WTC11 (cell line): ENCODE measurements at regions not wholly inside any gene's neighbourhood (a gene's known extent, or its start where the extent isn't known, plus 50 kb on each side); places are given as distances from the start of the nearest gene placed in this dataset.
A peak's percentile ranks its signal among the peaks of the same experiment; 100 is the strongest.

Experiments
- ATAC-seq: fragments of 200-7000 bp; cut with Tn5 transposase; 2 replicates; pipeline ENCODE4 v1.10.0; 2021; ENCODE audit warnings: mild to moderate bottlenecking, moderate library complexity
- CTCF ChIA-PET: fragments of 300-600 bp; sonication (Branson Sonifier 250); formaldehyde crosslinking; loops from one replicate; lab custom pipeline; 2021; ENCODE audit warnings: antibody characterized with exemption; lab: Charles Lee
- POLR2A ChIA-PET: fragments of 350-600 bp; sonication (Branson Sonifier 250); formaldehyde crosslinking; loops from one replicate; lab custom pipeline; 2021; ENCODE audit warnings: antibody characterized with exemption; lab: Charles Lee
- DNase-seq: peaks from one replicate; pipeline ENCODE4 v3.0.0; 2021; ENCODE audit warnings: low spot score
- H3K27ac Mint-ChIP-seq: 2 replicates; pipeline ENCODE4 v1.8.0; 2021; ENCODE audit warnings: mixed read lengths
- H3K27me3 Mint-ChIP-seq: 2 replicates; pipeline ENCODE4 v1.8.0; 2021; ENCODE audit warnings: low read depth, mild to moderate bottlenecking, moderate library complexity, mixed read lengths
- H3K36me3 Mint-ChIP-seq: 2 replicates; pipeline ENCODE4 v1.8.0; 2021; ENCODE audit warnings: mixed read lengths
- H3K4me1 Mint-ChIP-seq: 2 replicates; pipeline ENCODE4 v1.8.0; 2022; ENCODE audit warnings: mixed read lengths
- H3K4me3 Mint-ChIP-seq: 2 replicates; pipeline ENCODE4 v1.8.0; 2021; ENCODE audit warnings: mild to moderate bottlenecking, moderate library complexity, mixed read lengths
- H3K9me3 Mint-ChIP-seq: 2 replicates; pipeline ENCODE4 v1.8.0; 2021; ENCODE audit warnings: mixed read lengths
- CREM ChIP-seq: sonication (generic); formaldehyde crosslinking; IDR thresholded peaks from 2 replicates; pipeline ENCODE4 v1.8.1; 2022; ENCODE audit warnings: mild to moderate bottlenecking, missing genetic modification reagents, moderate library complexity
- GABPB1 ChIP-seq: sonication (generic); formaldehyde crosslinking; IDR thresholded peaks from 2 replicates; pipeline ENCODE4 v1.8.1; 2023; ENCODE audit warnings: mild to moderate bottlenecking, missing genetic modification reagents
- KAT7 ChIP-seq: sonication (generic); formaldehyde crosslinking; IDR thresholded peaks from 2 replicates; pipeline ENCODE4 v1.8.1; 2023; ENCODE audit warnings: missing genetic modification reagents, mild to moderate bottlenecking, borderline replicate concordance
- MYBL2 ChIP-seq: sonication (generic); formaldehyde crosslinking; IDR thresholded peaks from 2 replicates; pipeline ENCODE4 v1.8.1; 2023; ENCODE audit warnings: mild to moderate bottlenecking, moderate library complexity, missing genetic modification reagents
- NR3C1 ChIP-seq: sonication (generic); formaldehyde crosslinking; conservative IDR thresholded peaks from 2 replicates; pipeline ENCODE4 v1.8.1; 2023; ENCODE audit warnings: low read depth, mild to moderate bottlenecking, missing genetic modification reagents
- RELA ChIP-seq: sonication (generic); formaldehyde crosslinking; IDR thresholded peaks from 2 replicates; pipeline ENCODE4 v1.8.1; 2022; ENCODE audit warnings: missing genetic modification reagents, mild to moderate bottlenecking, borderline replicate concordance
- SMAD3 ChIP-seq: sonication (generic); formaldehyde crosslinking; IDR thresholded peaks from 2 replicates; pipeline ENCODE4 v1.8.0; 2022; ENCODE audit warnings: missing genetic modification reagents, mild to moderate bottlenecking, borderline replicate concordance
- TF ChIP-seq, protein P1 (sequence below): sonication (generic); formaldehyde crosslinking; IDR thresholded peaks from 2 replicates; pipeline ENCODE4 v1.8.0; 2022; ENCODE audit warnings: mild to moderate bottlenecking, missing genetic modification reagents
- TF ChIP-seq, protein P2 (sequence below): sonication (generic); formaldehyde crosslinking; IDR thresholded peaks from 2 replicates; pipeline ENCODE4 v1.8.1; 2022; ENCODE audit warnings: mild to moderate bottlenecking, moderate library complexity, missing genetic modification reagents
- TF ChIP-seq, protein P3 (sequence below): sonication (generic); formaldehyde crosslinking; conservative IDR thresholded peaks from 2 replicates; pipeline ENCODE4 v1.8.1; 2022; ENCODE audit warnings: mild to moderate bottlenecking, missing genetic modification reagents
- TF ChIP-seq, protein P4 (sequence below): sonication (generic); formaldehyde crosslinking; IDR thresholded peaks from 2 replicates; pipeline ENCODE4 v1.8.1; 2023; ENCODE audit warnings: mild to moderate bottlenecking, missing genetic modification reagents, moderate library complexity
- TF ChIP-seq, protein P5 (sequence below): sonication (generic); formaldehyde crosslinking; IDR thresholded peaks from 2 replicates; pipeline ENCODE4 v1.8.0; 2022; ENCODE audit warnings: mild to moderate bottlenecking, missing genetic modification reagents
- TF ChIP-seq, protein P6 (sequence below): sonication (generic); formaldehyde crosslinking; IDR thresholded peaks from 2 replicates; pipeline ENCODE4 v1.8.1; 2022; ENCODE audit warnings: missing genetic modification reagents, borderline replicate concordance
- TF ChIP-seq, protein P7 (sequence below): fragments of 250-450 bp; sonication (Bioruptor Pico); IDR thresholded peaks from 2 replicates; pipeline ENCODE4 v1.9.0; 2021; ENCODE audit warnings: moderate library complexity, mild to moderate bottlenecking, inconsistent platforms, borderline replicate concordance
- TF ChIP-seq, protein P8 (sequence below): fragments of 250-450 bp; sonication (Bioruptor Pico); IDR thresholded peaks from 2 replicates; pipeline ENCODE4 v2.1.2; 2022; ENCODE audit warnings: mild to moderate bottlenecking, moderate library complexity
- TF ChIP-seq, protein P9 (sequence below): sonication (generic); formaldehyde crosslinking; IDR thresholded peaks from 2 replicates; pipeline ENCODE4 v1.8.1; 2022; ENCODE audit warnings: low read depth, mild to moderate bottlenecking, moderate library complexity, missing genetic modification reagents, borderline replicate concordance
- TF ChIP-seq, protein P10 (sequence below): sonication (generic); formaldehyde crosslinking; IDR thresholded peaks from 2 replicates; pipeline ENCODE4 v1.8.1; 2023; ENCODE audit warnings: mild to moderate bottlenecking, moderate library complexity, missing genetic modification reagents
- TF ChIP-seq, protein P11 (sequence below): sonication (generic); formaldehyde crosslinking; conservative IDR thresholded peaks from 2 replicates; pipeline ENCODE4 v1.8.1; 2023; ENCODE audit warnings: mild to moderate bottlenecking, low read depth, missing genetic modification reagents, moderate library complexity

DNA sequence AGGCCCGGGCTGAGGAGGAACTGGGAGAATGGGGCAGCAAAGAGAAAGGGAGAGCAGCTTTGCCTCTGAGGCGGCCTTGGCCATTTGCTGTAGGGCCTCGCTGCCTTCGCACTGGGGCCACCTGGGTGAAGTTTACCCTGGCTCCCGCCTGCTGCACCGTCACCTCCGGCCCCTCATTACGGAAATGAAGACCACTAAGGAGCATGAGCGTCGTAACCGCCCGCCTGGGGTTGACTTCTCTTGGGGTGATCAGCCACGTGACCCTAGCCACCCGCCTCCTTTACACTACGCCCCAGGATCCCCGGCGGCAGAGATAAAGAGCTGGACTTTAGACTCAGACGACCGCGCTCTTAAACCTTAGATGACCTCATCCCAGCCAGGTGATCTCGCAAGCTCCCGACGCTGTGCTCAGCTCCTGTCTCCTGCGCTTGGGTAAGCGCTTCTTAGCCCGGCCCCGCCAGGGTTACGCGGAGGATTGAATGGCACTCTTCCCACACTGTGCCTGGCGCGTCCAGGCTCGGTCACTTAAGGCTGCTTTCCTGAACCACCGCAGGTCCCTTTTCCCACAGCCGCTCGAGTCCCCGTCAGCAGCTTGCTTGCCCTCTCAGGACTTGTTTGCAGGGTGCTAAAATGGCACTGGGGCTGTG, 107.9 kb upstream of the LARP1 start:
- Mint-ChIP-seq H3K4me1 (peaks cover 17% of the 10 kb centered on the region), H3K4me3 (peak overlapping the region; percentile 65), H3K9me3 (peaks cover 22% of the 10 kb centered on the region), H3K36me3 (peaks cover 18% of the 10 kb centered on the region), H3K27me3 (peaks cover 26% of the 10 kb centered on the region), H3K27ac (no peak overlapping the region)
- ChIA-PET CTCF (interaction anchor here (0.5 to 1.8 kb wide), 8 partner anchors 15 to 357 kb away, joined by 3 to 6 read pairs (median 3); no protein-coding TSS in a partner anchor), POLR2A (interaction anchor here (0.9 to 1.0 kb wide), 2 partner anchors 82 to 262 kb away, joined by 3 read pairs; no protein-coding TSS in a partner anchor)
- ATAC-seq (peak; percentile 87), DNase-seq (peak; percentile 45)
- TF ChIP-seq, protein P1, sequence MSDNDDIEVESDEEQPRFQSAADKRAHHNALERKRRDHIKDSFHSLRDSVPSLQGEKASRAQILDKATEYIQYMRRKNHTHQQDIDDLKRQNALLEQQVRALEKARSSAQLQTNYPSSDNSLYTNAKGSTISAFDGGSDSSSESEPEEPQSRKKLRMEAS (CRISPR knock-in tag): peak; percentile 52; the same call in 1 of the 2 replicates
- TF ChIP-seq MYBL2 (no peak), KAT7 (CRISPR knock-in tag) (no peak), NR3C1 (CRISPR knock-in tag) (no peak), SMAD3 (CRISPR knock-in tag) (no peak), GABPB1 (CRISPR knock-in tag) (0 out of 2 replicates have a peak, but pooled peaks have one; percentile 37), CREM (no peak)
- TF ChIP-seq, protein P2, sequence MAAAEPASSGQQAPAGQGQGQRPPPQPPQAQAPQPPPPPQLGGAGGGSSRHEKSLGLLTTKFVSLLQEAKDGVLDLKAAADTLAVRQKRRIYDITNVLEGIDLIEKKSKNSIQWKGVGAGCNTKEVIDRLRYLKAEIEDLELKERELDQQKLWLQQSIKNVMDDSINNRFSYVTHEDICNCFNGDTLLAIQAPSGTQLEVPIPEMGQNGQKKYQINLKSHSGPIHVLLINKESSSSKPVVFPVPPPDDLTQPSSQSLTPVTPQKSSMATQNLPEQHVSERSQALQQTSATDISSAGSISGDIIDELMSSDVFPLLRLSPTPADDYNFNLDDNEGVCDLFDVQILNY (CRISPR knock-in tag): 0 out of 2 replicates have a peak, but pooled peaks have one; percentile 44
- TF ChIP-seq, protein P3, sequence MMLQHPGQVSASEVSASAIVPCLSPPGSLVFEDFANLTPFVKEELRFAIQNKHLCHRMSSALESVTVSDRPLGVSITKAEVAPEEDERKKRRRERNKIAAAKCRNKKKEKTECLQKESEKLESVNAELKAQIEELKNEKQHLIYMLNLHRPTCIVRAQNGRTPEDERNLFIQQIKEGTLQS (CRISPR knock-in tag): no peak
- TF ChIP-seq, protein P4, sequence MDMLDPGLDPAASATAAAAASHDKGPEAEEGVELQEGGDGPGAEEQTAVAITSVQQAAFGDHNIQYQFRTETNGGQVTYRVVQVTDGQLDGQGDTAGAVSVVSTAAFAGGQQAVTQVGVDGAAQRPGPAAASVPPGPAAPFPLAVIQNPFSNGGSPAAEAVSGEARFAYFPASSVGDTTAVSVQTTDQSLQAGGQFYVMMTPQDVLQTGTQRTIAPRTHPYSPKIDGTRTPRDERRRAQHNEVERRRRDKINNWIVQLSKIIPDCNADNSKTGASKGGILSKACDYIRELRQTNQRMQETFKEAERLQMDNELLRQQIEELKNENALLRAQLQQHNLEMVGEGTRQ: peak; percentile 78
- TF ChIP-seq, protein P5, sequence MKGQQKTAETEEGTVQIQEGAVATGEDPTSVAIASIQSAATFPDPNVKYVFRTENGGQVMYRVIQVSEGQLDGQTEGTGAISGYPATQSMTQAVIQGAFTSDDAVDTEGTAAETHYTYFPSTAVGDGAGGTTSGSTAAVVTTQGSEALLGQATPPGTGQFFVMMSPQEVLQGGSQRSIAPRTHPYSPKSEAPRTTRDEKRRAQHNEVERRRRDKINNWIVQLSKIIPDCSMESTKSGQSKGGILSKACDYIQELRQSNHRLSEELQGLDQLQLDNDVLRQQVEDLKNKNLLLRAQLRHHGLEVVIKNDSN: peak; percentile 72; the same call in 1 of the 2 replicates
- TF ChIP-seq, protein P6, sequence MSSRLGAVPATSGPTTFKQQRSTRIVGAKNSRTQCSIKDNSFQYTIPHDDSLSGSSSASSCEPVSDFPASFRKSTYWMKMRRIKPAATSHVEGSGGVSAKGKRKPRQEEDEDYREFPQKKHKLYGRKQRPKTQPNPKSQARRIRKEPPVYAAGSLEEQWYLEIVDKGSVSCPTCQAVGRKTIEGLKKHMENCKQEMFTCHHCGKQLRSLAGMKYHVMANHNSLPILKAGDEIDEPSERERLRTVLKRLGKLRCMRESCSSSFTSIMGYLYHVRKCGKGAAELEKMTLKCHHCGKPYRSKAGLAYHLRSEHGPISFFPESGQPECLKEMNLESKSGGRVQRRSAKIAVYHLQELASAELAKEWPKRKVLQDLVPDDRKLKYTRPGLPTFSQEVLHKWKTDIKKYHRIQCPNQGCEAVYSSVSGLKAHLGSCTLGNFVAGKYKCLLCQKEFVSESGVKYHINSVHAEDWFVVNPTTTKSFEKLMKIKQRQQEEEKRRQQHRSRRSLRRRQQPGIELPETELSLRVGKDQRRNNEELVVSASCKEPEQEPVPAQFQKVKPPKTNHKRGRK (CRISPR knock-in tag): no peak
- TF ChIP-seq, protein P7, sequence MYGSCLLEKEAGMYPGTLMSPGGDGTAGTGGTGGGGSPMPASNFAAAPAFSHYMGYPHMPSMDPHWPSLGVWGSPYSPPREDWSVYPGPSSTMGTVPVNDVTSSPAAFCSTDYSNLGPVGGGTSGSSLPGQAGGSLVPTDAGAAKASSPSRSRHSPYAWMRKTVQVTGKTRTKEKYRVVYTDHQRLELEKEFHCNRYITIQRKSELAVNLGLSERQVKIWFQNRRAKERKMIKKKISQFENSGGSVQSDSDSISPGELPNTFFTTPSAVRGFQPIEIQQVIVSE (CRISPR knock-in tag): no peak

DNA sequence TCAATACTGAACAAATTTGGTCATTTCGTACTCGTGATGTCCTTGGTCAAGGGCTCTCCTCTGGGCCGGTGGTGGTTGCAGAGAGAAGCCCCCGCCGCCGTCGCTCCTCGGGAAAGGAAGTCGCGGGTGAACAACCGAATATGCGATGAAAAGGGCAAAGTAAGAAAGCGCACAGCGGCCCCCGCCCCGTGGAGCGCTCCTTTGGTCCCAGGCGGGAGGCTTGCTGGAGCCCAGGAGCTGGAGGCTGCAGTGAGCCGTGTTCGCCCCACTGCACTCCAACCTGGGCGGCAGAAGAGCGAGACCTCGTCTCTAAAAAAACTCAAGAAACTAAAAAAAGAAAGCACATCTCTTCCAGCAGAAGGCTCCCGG, 108.4 kb upstream of the LARP1 start:
- ATAC-seq: peak; percentile 10; the same call in 1 of the 2 replicates
- H3K36me3 Mint-ChIP-seq: peaks cover 18% of the 10 kb centered on the region
- POLR2A ChIA-PET: interaction anchor here (0.9 to 1.0 kb wide), 3 partner anchors 15 to 262 kb away, joined by 3 read pairs; no protein-coding TSS in a partner anchor
- no peak overlapping the region for H3K27ac Mint-ChIP-seq
- CTCF ChIA-PET: interaction anchor here (0.8 to 1.8 kb wide), 8 partner anchors 15 to 357 kb away, joined by 3 to 6 read pairs (median 3); no protein-coding TSS in a partner anchor
- peak overlapping the region; percentile 65 for H3K4me3 Mint-ChIP-seq
- H3K27me3 Mint-ChIP-seq: peaks cover 26% of the 10 kb centered on the region
- TF ChIP-seq RELA (CRISPR knock-in tag): no peak
- TF ChIP-seq, protein P8, sequence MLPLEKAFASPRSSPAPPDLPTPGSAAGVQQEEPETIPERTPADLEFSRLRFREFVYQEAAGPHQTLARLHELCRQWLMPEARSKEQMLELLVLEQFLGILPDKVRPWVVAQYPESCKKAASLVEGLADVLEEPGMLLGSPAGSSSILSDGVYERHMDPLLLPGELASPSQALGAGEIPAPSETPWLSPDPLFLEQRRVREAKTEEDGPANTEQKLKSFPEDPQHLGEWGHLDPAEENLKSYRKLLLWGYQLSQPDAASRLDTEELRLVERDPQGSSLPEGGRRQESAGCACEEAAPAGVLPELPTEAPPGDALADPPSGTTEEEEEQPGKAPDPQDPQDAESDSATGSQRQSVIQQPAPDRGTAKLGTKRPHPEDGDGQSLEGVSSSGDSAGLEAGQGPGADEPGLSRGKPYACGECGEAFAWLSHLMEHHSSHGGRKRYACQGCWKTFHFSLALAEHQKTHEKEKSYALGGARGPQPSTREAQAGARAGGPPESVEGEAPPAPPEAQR (CRISPR knock-in tag): no peak
- TF ChIP-seq, protein P1 (CRISPR knock-in tag): no peak
- TF ChIP-seq, protein P9, sequence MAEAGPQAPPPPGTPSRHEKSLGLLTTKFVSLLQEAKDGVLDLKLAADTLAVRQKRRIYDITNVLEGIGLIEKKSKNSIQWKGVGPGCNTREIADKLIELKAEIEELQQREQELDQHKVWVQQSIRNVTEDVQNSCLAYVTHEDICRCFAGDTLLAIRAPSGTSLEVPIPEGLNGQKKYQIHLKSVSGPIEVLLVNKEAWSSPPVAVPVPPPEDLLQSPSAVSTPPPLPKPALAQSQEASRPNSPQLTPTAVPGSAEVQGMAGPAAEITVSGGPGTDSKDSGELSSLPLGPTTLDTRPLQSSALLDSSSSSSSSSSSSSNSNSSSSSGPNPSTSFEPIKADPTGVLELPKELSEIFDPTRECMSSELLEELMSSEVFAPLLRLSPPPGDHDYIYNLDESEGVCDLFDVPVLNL: no peak
- TF ChIP-seq, protein P10, sequence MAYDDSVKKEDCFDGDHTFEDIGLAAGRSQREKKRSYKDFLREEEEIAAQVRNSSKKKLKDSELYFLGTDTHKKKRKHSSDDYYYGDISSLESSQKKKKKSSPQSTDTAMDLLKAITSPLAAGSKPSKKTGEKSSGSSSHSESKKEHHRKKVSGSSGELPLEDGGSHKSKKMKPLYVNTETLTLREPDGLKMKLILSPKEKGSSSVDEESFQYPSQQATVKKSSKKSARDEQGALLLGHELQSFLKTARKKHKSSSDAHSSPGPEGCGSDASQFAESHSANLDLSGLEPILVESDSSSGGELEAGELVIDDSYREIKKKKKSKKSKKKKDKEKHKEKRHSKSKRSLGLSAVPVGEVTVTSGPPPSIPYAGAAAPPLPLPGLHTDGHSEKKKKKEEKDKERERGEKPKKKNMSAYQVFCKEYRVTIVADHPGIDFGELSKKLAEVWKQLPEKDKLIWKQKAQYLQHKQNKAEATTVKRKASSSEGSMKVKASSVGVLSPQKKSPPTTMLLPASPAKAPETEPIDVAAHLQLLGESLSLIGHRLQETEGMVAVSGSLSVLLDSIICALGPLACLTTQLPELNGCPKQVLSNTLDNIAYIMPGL (CRISPR knock-in tag): no peak
- TF ChIP-seq, protein P11, sequence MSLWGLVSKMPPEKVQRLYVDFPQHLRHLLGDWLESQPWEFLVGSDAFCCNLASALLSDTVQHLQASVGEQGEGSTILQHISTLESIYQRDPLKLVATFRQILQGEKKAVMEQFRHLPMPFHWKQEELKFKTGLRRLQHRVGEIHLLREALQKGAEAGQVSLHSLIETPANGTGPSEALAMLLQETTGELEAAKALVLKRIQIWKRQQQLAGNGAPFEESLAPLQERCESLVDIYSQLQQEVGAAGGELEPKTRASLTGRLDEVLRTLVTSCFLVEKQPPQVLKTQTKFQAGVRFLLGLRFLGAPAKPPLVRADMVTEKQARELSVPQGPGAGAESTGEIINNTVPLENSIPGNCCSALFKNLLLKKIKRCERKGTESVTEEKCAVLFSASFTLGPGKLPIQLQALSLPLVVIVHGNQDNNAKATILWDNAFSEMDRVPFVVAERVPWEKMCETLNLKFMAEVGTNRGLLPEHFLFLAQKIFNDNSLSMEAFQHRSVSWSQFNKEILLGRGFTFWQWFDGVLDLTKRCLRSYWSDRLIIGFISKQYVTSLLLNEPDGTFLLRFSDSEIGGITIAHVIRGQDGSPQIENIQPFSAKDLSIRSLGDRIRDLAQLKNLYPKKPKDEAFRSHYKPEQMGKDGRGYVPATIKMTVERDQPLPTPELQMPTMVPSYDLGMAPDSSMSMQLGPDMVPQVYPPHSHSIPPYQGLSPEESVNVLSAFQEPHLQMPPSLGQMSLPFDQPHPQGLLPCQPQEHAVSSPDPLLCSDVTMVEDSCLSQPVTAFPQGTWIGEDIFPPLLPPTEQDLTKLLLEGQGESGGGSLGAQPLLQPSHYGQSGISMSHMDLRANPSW (CRISPR knock-in tag): no peak
- TF ChIP-seq SMAD3 (CRISPR knock-in tag): no peak
- TF ChIP-seq, all 79 proteins: peak for 0
- Mint-ChIP-seq H3K4me1 (peaks cover 17% of the 10 kb centered on the region), H3K9me3 (peaks cover 22% of the 10 kb centered on the region)
- DNase-seq: no peak
